NCI-H128 (cell line): ENCODE measurements at regions not wholly inside any gene's neighbourhood (a gene's known extent, or its start where the extent isn't known, plus 50 kb on each side); places are given as distances from the start of the nearest gene placed in this dataset.
"Not testable (repeated sequence)": the region's sequence is repeated elsewhere in the genome, so short reads cannot be mapped to it uniquely, and the experiment has no call there.

Experiments
- DNase-seq: peaks from one replicate; lab custom pipeline; 2025; ENCODE audit not compliant: unreplicated experiment; lab: John Stamatoyannopoulos, UW

DNA sequence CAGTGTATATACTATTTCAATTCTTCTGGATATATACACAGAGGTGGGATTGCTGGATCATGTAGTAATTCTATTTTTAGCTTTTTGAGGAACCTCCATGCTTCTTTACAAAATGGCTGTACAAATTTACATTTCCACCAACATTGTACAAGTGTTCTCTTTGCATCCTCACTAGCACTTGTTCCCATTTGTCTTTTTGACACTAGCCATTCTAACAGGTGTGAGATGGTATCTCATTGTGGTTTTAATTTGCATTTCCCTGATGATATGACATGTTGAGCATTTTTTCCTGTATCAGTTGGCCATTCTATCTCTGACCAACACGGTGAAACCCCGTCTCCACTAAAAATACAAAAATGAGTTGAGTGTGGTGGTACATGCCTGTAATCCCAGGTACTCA is 68.1 kb upstream of the PMEPA1 start:
- DNase-seq = no peak

- DNase-seq = no peak
These were observed 65.1 kb upstream of the PMEPA1 start for GRCh38 chr20:57774951-57775350.

DNA sequence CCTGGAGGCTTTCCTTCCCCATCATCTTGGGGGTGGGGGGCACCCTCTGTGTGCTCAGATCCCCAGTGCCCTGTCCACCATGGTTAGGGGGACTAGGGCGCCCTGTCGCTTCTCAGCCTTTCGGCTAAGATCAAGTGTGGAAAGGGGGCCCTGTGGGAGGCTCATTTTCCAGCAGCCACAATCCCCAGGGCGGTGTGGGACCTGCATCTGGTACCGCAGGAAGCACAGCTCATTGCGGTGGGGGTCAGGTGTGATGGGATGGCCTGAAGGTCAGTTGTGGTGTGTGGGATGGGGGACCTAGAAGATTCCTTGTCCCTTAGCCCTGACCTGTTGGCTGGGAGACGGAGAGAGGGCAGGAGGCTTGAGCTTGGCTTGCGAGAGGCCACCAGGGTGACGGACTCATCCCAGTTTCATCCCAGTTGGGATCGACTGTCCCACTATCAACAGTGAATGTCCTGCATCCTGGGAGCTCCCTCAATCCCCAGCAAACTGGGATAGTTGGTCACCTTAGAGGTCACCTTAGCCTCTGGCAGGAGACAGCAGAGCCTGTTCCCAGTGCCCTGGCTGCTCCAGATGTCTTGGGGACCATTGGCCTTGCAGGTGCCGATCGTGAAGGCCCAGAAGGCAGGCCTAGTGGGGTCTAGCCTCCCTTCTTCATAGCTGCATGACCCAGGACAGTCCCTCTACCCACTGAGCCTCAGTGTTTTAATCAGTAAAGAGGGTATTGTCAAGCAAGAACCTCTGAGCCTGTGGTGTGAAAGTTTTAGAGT is 64.5 kb upstream of the PMEPA1 start:
- DNase-seq = no peak

DNA sequence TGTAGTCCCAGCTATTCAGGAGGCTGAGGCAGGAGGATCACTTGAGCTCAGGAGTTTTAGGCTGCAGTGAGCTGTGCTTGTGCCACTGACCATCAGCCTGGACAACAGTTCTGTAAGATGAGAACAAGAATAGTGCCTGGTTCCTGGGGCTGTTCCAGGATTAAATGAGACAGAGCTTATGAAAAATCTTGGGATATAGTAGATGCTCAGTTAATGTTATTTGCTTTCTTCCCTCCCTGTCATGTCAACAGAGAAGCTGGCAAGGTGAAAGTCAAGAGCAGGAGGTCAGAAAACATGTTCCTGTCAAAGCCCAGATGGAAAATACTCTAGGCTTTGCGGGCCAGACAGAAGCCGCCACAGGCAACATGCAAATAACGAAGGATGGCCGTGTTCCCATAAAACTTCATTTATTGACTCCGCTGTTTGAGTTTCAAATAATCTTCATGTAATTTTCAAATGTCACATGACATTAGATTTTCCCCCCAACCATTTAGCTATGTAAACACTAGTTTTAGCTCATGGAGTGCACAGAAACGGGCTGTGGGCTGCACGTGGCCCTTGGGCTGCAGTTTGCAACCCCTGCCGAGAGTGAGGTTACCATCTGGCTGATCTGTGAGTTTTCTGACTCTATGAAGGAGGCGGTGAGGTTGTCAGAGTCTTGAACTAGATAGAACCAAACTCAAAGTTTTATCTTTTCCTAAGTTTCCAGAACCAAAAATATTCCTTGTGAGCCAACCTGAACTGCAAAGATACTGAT is 63.4 kb upstream of the PMEPA1 start:
- DNase-seq = no peak

- DNase-seq = no peak
These were observed 62.6 kb upstream of the PMEPA1 start for GRCh38 chr20:57772349-57772964.

DNA sequence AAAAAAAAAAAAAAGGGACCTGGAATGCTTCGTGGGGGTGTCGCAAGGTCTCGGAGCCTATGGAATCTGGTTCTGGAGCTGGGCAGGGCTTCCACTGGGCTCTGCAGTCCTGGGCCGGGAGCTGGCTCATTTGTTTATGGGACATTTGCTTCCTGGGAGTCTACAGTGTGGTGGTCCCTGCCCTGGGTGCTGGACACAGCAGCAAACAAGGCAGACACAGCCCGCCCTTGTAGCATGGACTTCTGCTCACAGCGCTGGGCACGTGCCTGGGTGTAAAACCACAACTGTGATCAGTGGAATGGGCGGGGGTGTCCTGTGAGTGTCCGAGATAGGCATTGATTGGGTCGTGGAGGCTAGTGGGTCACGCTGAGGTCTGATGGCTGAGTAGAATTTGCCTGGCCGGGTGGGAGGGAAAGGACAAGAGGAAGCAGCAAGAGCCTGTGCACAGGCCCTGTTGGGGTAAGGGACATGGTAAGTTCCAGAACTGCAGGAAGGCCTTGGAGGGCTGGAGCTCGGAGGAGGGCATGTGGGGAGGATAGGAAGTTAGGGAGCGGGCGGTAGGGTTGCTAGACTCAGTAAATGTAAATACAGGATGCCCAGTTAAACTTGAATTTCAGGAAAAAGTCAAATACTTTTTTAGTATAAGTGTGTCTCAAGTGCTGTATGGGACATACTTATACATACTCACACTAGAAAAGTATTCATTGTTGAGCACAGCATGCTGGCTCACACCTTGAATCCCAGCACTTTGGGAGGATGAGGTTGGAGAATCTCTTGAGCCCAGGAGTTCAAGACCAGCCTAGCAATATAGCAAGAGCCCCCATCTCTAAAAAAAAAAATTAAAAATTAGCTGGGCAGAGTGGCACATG is 61.3 kb upstream of the PMEPA1 start:
- DNase-seq = no peak

GRCh38 chr20:57770401-57770800 is 60.6 kb upstream of the PMEPA1 start:
- DNase-seq = not testable (repeated sequence)

GRCh38 chr20:57769756-57770155 is 59.9 kb upstream of the PMEPA1 start:
- DNase-seq = no peak

- DNase-seq = no peak
These were observed 58.7 kb upstream of the PMEPA1 start for GRCh38 chr20:57768519-57768918.

DNA sequence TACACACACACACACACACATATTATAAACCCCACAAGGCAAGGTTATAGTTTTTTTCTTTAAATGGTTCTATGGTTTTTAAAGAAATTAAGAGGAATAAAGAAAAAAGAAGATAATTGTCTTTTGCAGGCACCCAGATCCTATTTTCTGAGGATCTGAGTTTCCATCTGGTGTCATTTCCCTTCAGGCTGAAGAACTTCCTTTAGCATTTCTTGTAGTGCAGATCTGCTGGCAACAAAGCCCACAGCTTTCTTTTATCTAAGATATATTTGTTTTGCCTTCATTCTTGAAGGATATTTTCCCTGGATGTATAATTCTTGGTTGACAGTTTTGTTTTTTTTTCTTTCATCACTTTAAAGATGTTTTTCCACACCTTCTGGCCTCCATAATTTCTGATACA is 57.6 kb upstream of the PMEPA1 start:
- DNase-seq = no peak

DNA sequence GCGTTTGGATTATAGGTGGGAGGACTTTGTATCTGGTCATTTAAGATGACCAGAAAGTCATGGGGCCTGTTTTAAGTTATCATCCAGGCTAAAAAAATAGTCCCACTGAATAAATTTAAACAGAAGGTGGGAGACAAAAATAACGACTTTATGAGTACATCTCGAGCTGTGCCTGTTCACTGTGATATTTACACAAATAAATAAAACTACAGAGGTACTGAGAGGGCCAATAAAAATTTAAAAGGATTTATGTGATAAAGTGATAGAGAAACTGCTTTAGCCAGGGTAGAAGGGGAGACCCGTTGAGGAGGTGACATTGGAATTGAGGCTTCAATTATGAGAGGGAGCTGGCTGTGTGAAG is 53.4 kb upstream of the PMEPA1 start:
- no peak for DNase-seq

DNA sequence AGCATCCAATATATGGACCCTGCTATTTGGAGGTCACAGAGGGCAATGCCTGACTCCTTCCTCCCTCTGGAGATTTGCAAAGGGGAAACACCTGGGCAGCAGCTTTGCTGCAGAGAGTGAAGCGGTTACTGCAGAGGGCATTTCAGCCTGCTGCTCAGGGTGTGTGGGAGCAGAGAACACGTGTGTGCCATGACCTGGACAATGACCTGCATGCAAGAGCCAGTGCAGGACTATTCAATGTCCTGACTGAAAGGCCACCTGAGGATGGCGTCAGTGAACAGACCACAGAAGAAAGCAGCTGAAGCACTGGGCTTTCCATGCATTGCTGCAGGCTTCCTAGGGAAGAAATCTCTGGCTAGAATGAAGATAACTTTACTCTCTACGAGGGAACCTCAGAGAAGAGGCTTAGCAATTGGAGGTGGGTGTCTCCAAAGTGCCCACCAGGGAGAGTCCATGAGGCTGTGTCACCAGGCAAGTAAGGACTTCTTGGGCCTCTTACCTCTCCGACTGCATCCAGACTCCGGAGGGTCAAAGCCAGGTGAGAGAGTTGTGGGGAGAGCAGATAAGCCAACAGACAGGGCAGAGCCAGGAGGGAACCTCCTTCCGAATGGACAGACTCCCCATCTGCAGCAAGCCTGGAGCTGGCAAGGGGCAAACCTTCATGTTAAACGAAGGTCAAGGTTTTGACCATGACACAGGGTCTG is 52.9 kb upstream of the PMEPA1 start:
- DNase-seq = no peak

GRCh38 chr20:57761413-57761734 is 51.6 kb upstream of the PMEPA1 start:
- DNase-seq = no peak

GRCh38 chr20:57760698-57761412 is 51.0 kb upstream of the PMEPA1 start:
- DNase-seq = no peak

GRCh38 chr20:57759724-57760123 is 49.9 kb upstream of the PMEPA1 start:
- no peak for DNase-seq
